ENCODE measurements at regions not wholly inside any gene's neighbourhood (a gene's known extent, or its start where the extent isn't known, plus 50 kb on each side); places are given as distances from the start of the nearest gene placed in this dataset.

DNA sequence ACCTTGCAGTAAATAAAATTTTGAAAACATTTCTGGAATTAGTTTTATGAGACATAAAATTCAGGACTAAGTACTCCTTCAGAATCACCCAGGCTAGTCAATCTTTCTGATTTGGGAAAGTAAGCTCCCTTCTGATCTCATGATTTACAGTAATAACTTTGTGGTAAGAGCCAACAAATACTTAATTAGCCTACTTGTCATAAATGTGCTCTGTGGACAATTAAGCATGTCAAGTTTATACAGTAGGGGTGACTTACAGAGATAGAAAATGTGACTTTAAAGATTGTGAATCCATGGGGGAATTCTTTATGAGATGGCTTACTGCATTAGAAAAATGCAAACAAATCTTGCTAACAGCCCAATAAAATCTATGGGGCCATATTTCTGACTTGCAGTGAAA is 616.9 kb upstream of the GHITM start:
- TF ChIP-seq TAF1 (IDR thresholded peaks at IDR 0.05; ENCODE audit: borderline replicate concordance, low read depth, low read length) (no peak), POLR2A (IDR thresholded peaks at IDR 0.05; ENCODE audit: low read depth, low read length) (no peak)
